Spleen (tissue), 11 donors: ENCODE measurements at regions not wholly inside any gene's neighbourhood (a gene's known extent, or its start where the extent isn't known, plus 50 kb on each side); places are given as distances from the start of the nearest gene placed in this dataset.

Experiments
- DNase-seq: peaks from one replicate; pipeline ENCODE4 v3.0.0-alpha.2; 2020
- H3K27ac ChIP-seq, 8 donors: fragments of 200-600 bp; sonication (generic) in 7 of 8; 1 replicate in 4 of 8; 2 replicates in 4 of 8; pipeline versions ENCODE4 v1.5.0 to v1.8.0; 2016 to 2021; ENCODE audit warnings: inconsistent platforms in 4 of 8, mild to moderate bottlenecking in 4 of 8, moderate library complexity in 1 of 8
- H3K27me3 ChIP-seq, 7 donors: fragments of 200-600 bp; sonication (generic) in 6 of 7; replicated peaks in 1 of 7; 1 replicate in 4 of 7; 2 replicates in 3 of 7; pipeline versions ENCODE4 v1.5.0 to v1.8.0; 2016 to 2021; ENCODE audit warnings: inconsistent platforms in 3 of 7, mild to moderate bottlenecking in 1 of 7
- H3K36me3 ChIP-seq, 6 donors: fragments of 200-600 bp; sonication (generic) in 5 of 6; 1 replicate in 4 of 6; 2 replicates in 2 of 6; pipeline versions ENCODE4 v1.5.0 to v1.8.0; 2016 to 2021; ENCODE audit warnings: inconsistent platforms in 2 of 6
- H3K4me1 ChIP-seq, 6 donors: fragments of 200-600 bp; sonication (generic) in 5 of 6; 1 replicate in 3 of 6; 2 replicates in 3 of 6; pipeline versions ENCODE4 v1.5.0 to v1.8.0; 2016 to 2021; ENCODE audit warnings: inconsistent platforms in 3 of 6
- H3K4me3 ChIP-seq, 8 donors: fragments of 200-600 bp; sonication (generic) in 7 of 8; 1 replicate in 4 of 8; 2 replicates in 4 of 8; pipeline versions ENCODE4 v1.5.0 to v1.8.0; 2016 to 2021; ENCODE audit warnings: inconsistent platforms in 4 of 8, mild to moderate bottlenecking in 4 of 8, moderate library complexity in 2 of 8
- H3K9me3 ChIP-seq, 8 donors: fragments of 200-600 bp; sonication (generic) in 7 of 8; 1 replicate in 4 of 8; 2 replicates in 4 of 8; pipeline versions ENCODE4 v1.5.0 to v1.8.0; 2016 to 2021; ENCODE audit warnings: inconsistent platforms in 4 of 8
- POLR2A ChIP-seq, 3 donors: fragments of 450-650 bp; IDR thresholded peaks; one replicate each; pipeline ENCODE4 v1.5.1; 2017; ENCODE audit warnings: antibody characterized with exemption in 3 of 3, mild to moderate bottlenecking in 1 of 3
- POLR2AphosphoS5 ChIP-seq, 3 donors: sonication (generic); formaldehyde crosslinking; IDR thresholded peaks; one replicate each; pipeline ENCODE4 v1.5.1; 2017; ENCODE audit warnings: antibody characterized with exemption in 3 of 3
- WGBS, 5 donors: extraction: QIAGEN DNeasy Blood & Tissue Kit in 3 of 5; methylation state at CpG; one replicate each; pipeline versions ENCODE4 v1.1.5 to v1.1.7; 2013 to 2018; 5-methylcytosine and 5-hydroxymethylcytosine counted together
- intact Hi-C: fragments of 100-400 bp; cut with DNase I; formaldehyde crosslinking; loops from one replicate; pipeline ENCODE4 v1.15.0; 2023; ENCODE audit warnings: low total_unique reads
- TF ChIP-seq, protein P1 (sequence below), 11 experiments: fragments of 200-600 bp in 7 of 11; fragments of 450-650 bp in 4 of 11; sonication (generic) in 4 of 11; IDR thresholded peaks in 8 of 11; conservative IDR thresholded peaks in 3 of 11; 1 replicate in 7 of 11; 2 replicates in 4 of 11; pipeline versions ENCODE4 v1.4.0 to v1.8.0; 2016 to 2021; ENCODE audit warnings: antibody characterized with exemption in 11 of 11, inconsistent platforms in 4 of 11, mild to moderate bottlenecking in 1 of 11
- donor health status: healthy with polysubstance abuse.
- donor health status: DM: no; HTN: no; CAD: no; lungs with moderate emphysema.
- donor health status: DM: no; HTN: no; CAD: no.
- donor health status: Bipolar disorder and iron deficiency.
- donor health status: healthy.
- donor health status: DM: no; HTN: no; CAD: no.
- donor health status: DM: yes; HTN: yes; CAD: no.

DNA sequence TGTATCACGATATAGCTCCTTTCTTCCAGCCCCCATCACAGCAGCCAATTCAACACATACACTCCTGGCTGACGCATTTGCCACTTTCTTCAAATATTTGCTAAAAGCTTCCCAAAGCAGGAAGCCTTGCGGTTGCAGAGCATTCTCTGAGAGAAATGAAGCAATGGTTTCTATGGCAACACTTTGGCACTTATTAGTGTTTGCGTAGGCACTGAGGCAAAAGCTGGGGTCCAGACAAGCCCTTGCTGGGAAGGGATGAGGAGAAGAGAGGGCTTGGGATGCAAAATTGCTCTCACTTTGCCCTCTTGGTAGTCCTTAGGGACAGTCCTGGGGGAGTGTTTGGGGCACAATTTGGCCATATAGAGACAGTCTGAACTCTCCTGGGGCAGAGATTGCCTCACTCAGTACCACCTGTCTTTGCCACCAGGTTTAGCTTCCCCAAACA is 55.0 kb upstream of the PAK3 start:
- Histone ChIP-seq H3K36me3 (no peaks in the 10 kb centered on the region), H3K9me3 (no peaks in the 10 kb centered on the region), H3K27me3 (no peaks in the 10 kb centered on the region), H3K4me1 (no peaks in the 10 kb centered on the region), H3K4me3 (no peak overlapping the region), H3K27ac (no peak overlapping the region)
- intact Hi-C loops, result no loop called here
- DNase-seq, result no peak
- no peak for TF ChIP-seq POLR2AphosphoS5 (IDR thresholded peaks at IDR 0.05)
- no peak for TF ChIP-seq POLR2A (IDR thresholded peaks at IDR 0.05)
- TF ChIP-seq, protein P1, sequence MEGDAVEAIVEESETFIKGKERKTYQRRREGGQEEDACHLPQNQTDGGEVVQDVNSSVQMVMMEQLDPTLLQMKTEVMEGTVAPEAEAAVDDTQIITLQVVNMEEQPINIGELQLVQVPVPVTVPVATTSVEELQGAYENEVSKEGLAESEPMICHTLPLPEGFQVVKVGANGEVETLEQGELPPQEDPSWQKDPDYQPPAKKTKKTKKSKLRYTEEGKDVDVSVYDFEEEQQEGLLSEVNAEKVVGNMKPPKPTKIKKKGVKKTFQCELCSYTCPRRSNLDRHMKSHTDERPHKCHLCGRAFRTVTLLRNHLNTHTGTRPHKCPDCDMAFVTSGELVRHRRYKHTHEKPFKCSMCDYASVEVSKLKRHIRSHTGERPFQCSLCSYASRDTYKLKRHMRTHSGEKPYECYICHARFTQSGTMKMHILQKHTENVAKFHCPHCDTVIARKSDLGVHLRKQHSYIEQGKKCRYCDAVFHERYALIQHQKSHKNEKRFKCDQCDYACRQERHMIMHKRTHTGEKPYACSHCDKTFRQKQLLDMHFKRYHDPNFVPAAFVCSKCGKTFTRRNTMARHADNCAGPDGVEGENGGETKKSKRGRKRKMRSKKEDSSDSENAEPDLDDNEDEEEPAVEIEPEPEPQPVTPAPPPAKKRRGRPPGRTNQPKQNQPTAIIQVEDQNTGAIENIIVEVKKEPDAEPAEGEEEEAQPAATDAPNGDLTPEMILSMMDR (IDR thresholded peaks at IDR 0.05 in 8 of 11, conservative IDR thresholded peaks at IDR 0.05 in 3 of 11), result no peak
- WGBS, 5 donors, result 16 to 45% (median 33%) methylated on average over 4 of the region's 4 CpGs

DNA sequence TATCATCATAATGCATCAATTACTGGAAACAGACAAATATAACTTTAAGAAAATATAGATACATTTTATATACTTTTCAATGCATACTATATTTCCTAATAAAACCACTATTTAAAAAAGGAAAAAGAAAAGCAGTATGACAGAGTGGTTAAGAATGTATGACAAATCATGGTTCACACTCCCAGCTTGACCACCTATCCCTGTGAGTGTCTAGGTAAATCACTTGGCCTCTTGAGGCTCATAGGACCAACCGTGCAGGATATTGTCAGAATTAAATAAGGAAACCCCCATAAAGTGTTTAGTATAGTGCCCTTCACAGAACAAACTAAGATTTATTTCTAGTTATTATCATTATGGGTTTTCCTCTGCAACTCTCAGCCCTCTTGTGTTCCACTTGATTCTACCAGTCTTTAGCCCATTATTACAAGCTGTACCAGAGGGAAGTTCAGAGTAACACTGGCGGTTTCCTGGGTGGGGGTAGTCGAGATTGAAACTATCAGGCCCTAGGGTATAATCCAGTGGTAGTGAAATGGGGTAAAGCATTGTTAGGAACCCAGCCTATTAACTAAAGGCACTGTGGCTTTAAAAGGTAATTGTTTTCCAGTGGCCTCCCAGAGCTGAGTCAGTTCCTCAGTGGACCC is 55.5 kb upstream of the PAK3 start:
- no peak for DNase-seq
- H3K4me3 ChIP-seq, result no peak overlapping the region
- no peaks in the 10 kb centered on the region for H3K27me3 ChIP-seq
- TF ChIP-seq POLR2A (IDR thresholded peaks at IDR 0.05), result no peak
- TF ChIP-seq, protein P1 (IDR thresholded peaks at IDR 0.05 in 8 of 11, conservative IDR thresholded peaks at IDR 0.05 in 3 of 11), result no peak
- no peak for TF ChIP-seq POLR2AphosphoS5 (IDR thresholded peaks at IDR 0.05)
- intact Hi-C loops, result no loop called here
- no peaks in the 10 kb centered on the region for H3K36me3 ChIP-seq
- no peaks in the 10 kb centered on the region for H3K4me1 ChIP-seq
- 34 to 41% (median 36%) methylated on average over 3 of the region's 3 CpGs for WGBS, 5 donors
- no peak overlapping the region for H3K27ac ChIP-seq
- no peaks in the 10 kb centered on the region for H3K9me3 ChIP-seq

DNA sequence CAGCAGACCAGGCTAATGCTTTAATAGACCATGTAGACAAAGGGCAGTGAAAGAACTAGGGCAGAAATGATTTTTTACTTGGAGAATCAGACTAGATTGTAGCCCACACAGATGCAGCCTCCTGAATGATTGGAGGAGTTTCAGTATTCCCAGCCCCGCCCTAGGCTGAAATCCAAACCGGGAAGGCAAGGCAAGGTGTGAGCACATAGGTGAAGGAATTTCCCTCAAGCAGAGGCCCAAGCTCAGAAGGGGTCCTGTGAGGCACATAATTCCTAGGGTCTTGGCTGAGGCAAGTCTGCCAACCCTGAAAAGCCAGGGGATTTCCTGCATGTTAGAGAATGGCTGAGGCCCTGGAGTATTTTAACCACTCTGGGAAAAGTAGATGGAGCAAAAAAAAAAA is 56.4 kb upstream of the PAK3 start:
- TF ChIP-seq POLR2AphosphoS5 (IDR thresholded peaks at IDR 0.05) (no peak), POLR2A (IDR thresholded peaks at IDR 0.05) (no peak)
- TF ChIP-seq, protein P1 (IDR thresholded peaks at IDR 0.05 in 8 of 11, conservative IDR thresholded peaks at IDR 0.05 in 3 of 11), result no peak
- DNase-seq, result no peak
- Histone ChIP-seq H3K36me3 (no peaks in the 10 kb centered on the region), H3K27me3 (no peaks in the 10 kb centered on the region), H3K4me3 (no peak overlapping the region), H3K27ac (no peak overlapping the region), H3K9me3 (no peaks in the 10 kb centered on the region), H3K4me1 (no peaks in the 10 kb centered on the region)
- WGBS, 5 donors, result 34 to 69% (median 49%) methylated on average over 2 of the region's 2 CpGs
- intact Hi-C loops, result no loop called here

DNA sequence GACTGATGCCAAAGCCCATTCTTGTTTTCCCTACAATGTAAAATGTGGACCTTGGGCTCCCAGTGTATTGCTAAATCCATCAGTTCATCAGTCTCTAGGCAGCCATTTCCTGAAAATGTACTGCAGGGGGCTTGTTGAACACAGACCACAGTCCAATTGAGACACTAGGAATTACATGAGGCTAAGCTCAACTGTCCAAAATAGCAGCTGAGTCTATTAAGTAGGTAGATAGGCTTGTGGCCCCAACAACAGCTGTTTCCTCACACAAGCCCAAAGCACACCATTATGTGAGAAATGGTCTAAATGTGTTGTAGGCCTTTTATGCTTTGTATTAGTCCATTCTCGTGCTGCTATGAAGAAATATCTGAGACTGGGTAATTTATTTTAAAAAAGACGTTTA is 60.0 kb upstream of the PAK3 start:
- H3K4me3 ChIP-seq, result no peak overlapping the region
- DNase-seq, result no peak
- no peak overlapping the region for H3K27ac ChIP-seq
- intact Hi-C loops, result no loop called here
- no peaks in the 10 kb centered on the region for H3K9me3 ChIP-seq
- WGBS, 5 donors, result 63 to 84% (median 69%) methylated on average over 2 of the region's 2 CpGs
- no peaks in the 10 kb centered on the region for H3K36me3 ChIP-seq
- peaks cover 0 to 5% (median 0%) of the 10 kb centered on the region in 7 donors for H3K27me3 ChIP-seq
- H3K4me1 ChIP-seq, result no peaks in the 10 kb centered on the region
- TF ChIP-seq, protein P1 (IDR thresholded peaks at IDR 0.05 in 8 of 11, conservative IDR thresholded peaks at IDR 0.05 in 3 of 11), result no peak
- no peak for TF ChIP-seq POLR2A (IDR thresholded peaks at IDR 0.05)
- no peak for TF ChIP-seq POLR2AphosphoS5 (IDR thresholded peaks at IDR 0.05)
